ENCODE measurements at regions not wholly inside any gene's neighbourhood (a gene's known extent, or its start where the extent isn't known, plus 50 kb on each side); places are given as distances from the start of the nearest gene placed in this dataset.

GRCh38 chr5:158155811-158156505 lies 297.0 kb upstream of the CLINT1 start:
- TF ChIP-seq CTCF (IDR thresholded peaks at IDR 0.05) (no peak), POLR2A (IDR thresholded peaks at IDR 0.05) (no peak)
